T-cell (primary cell): ENCODE measurements at regions not wholly inside any gene's neighbourhood (a gene's known extent, or its start where the extent isn't known, plus 50 kb on each side); places are given as distances from the start of the nearest gene placed in this dataset.

Experiments used
- ATAC-seq, 4 experiments: fragments of 200-7000 bp in 3 of 4; fragments of 150-1000 bp in 1 of 4; cut with Tn5 transposase; replicated peaks in 1 of 4; 1 replicate in 3 of 4; 2 replicates in 1 of 4; pipeline ENCODE4 v1.10.0; 2021; ENCODE audit warnings: moderate library complexity in 3 of 4, mild to moderate bottlenecking in 2 of 4, moderate number of reproducible peaks in 1 of 4
- CTCF ChIA-PET, 2 donors: fragments of 300-600 bp; sonication (Branson Sonifier 250); formaldehyde crosslinking; loops; one replicate each; lab custom pipeline; 2022; ENCODE audit warnings: antibody characterized with exemption in 2 of 2; lab: Charles Lee
- POLR2A ChIA-PET, 2 donors: fragments of 300-600 bp; sonication (Branson Sonifier 250); formaldehyde crosslinking; loops; one replicate each; lab custom pipeline; 2022; ENCODE audit warnings: antibody characterized with exemption in 2 of 2; lab: Charles Lee
- DNase-seq, 35 experiments: peaks; one replicate each; pipeline versions ENCODE4 v3.0.0 to v3.0.0-alpha.2; 2013 to 2023
- H3K27ac ChIP-seq: one replicate; pipeline ENCODE4 v1.5.1; 2013; ENCODE audit warnings: low read length
- H3K27me3 ChIP-seq, 2 experiments: replicated peaks in 1 of 2; 1 replicate in 1 of 2; 2 replicates in 1 of 2; pipeline versions ENCODE4 v1.6.1 to v1.7.0; 2013; ENCODE audit warnings: low read length in 1 of 2, mixed read lengths in 1 of 2; ENCODE audit not compliant: control insufficient read depth in 2 of 2, insufficient read depth in 2 of 2; ENCODE audit errors: extremely low read depth in 1 of 2
- H3K36me3 ChIP-seq, 2 donors: 1 replicate in 1 of 2; 2 replicates in 1 of 2; pipeline versions ENCODE4 v1.6.1 to v1.7.0; 2013; ENCODE audit warnings: low read length in 1 of 2; ENCODE audit not compliant: control insufficient read depth in 2 of 2, insufficient read depth in 1 of 2; ENCODE audit errors: extremely low read depth in 1 of 2
- H3K4me1 ChIP-seq, 2 experiments: 1 replicate in 1 of 2; 2 replicates in 1 of 2; pipeline versions ENCODE4 v1.6.1 to v1.7.0; 2013; ENCODE audit warnings: low read length in 2 of 2, mixed read lengths in 1 of 2; ENCODE audit not compliant: insufficient read depth in 2 of 2, control insufficient read depth in 1 of 2; ENCODE audit errors: extremely low read depth in 1 of 2
- H3K4me3 ChIP-seq, 2 donors: 1 replicate in 1 of 2; 2 replicates in 1 of 2; pipeline versions ENCODE4 v1.5.1 to v1.7.0; 2013; ENCODE audit warnings: mild to moderate bottlenecking in 2 of 2, low read length in 1 of 2, moderate library complexity in 1 of 2; ENCODE audit not compliant: control insufficient read depth in 1 of 2; ENCODE audit errors: extremely low read depth in 1 of 2
- H3K9me3 ChIP-seq: 2 replicates; pipeline ENCODE4 v1.7.0; 2013
- H3K27ac Mint-ChIP-seq, 2 donors: one replicate each; pipeline ENCODE4 v1.8.0; 2020 to 2021; ENCODE audit warnings: mild to moderate bottlenecking in 2 of 2, mixed read lengths in 2 of 2
- H3K27me3 Mint-ChIP-seq, 2 donors: one replicate each; pipeline ENCODE4 v1.8.0; 2021 to 2022; ENCODE audit warnings: mixed read lengths in 2 of 2
- H3K36me3 Mint-ChIP-seq: one replicate; pipeline ENCODE4 v1.8.0; 2021; ENCODE audit warnings: mixed read lengths
- H3K4me1 Mint-ChIP-seq, 3 donors: one replicate each; pipeline ENCODE4 v1.8.0; 2020 to 2022; ENCODE audit warnings: mixed read lengths in 3 of 3, mild to moderate bottlenecking in 1 of 3
- H3K4me3 Mint-ChIP-seq, 3 donors: one replicate each; pipeline ENCODE4 v1.8.0; 2020 to 2022; ENCODE audit warnings: mild to moderate bottlenecking in 3 of 3, mixed read lengths in 3 of 3, moderate library complexity in 3 of 3
- H3K9me3 Mint-ChIP-seq, 3 donors: one replicate each; pipeline ENCODE4 v1.8.0; 2020 to 2022; ENCODE audit warnings: mixed read lengths in 3 of 3
- WGBS: methylation state at CpG from one replicate; pipeline ENCODE4 v1.1.5; 2013; ENCODE audit warnings: missing lambda C conversion rate; ENCODE audit not compliant: insufficient coverage; 5-methylcytosine and 5-hydroxymethylcytosine counted together

DNA sequence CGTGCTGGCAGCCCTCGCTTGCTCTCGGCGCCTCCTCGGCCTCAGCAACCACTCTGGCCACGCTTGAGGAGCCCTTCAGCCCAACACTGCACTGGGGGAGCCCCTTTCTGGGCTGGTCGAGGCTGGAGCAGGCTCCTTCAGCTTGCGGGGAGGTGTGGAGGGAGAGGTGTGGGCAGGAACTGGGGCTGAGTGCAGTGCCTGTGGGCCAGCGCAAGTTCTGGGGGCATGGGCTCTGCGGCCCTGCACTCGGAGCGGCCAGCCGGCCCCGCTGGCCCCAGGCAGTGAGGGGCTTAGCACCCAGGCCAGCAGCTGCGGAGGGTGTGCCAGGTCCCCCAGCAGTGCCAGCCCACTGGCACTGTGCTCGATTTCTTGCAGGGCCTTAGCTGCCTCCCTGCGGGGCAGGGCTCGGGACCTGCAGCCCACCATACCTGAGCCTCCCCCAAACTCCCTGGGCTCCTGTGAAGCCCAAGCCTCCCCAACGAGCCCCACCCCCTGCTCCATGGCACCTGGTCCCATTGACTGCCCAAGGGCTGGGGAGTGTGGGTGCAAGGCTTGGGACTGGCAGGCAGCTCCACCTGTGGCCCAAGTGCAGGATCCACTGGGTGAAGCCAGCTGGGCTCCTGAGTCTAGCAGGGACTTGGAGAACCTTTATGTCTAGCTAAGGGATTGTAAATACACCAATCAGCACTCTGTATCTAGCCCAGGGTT, 556.8 kb downstream of the GABRG1 start:
- ChIA-PET CTCF (no interaction called here), POLR2A (interaction anchor here in 1 of 2 donors (0.7 kb wide), 1 partner anchor 1664 kb away, joined by 3 read pairs; no protein-coding TSS in a partner anchor)
- Mint-ChIP-seq H3K9me3 (peaks cover 0 to 12% (median 0%) of the 10 kb centered on the region in 3 donors), H3K4me1 (no peaks in the 10 kb centered on the region), H3K27me3 (no peaks in the 10 kb centered on the region), H3K4me3 (no peak overlapping the region), H3K36me3 (no peaks in the 10 kb centered on the region), H3K27ac (no peak overlapping the region)
- DNase-seq, result no peak
- WGBS, result 85% methylated on average over 13 of the region's 19 CpGs
- Histone ChIP-seq H3K27me3 (no peaks in the 10 kb centered on the region), H3K4me3 (no peak overlapping the region), H3K4me1 (no peaks in the 10 kb centered on the region), H3K9me3 (no peaks in the 10 kb centered on the region), H3K27ac (no peak overlapping the region), H3K36me3 (no peaks in the 10 kb centered on the region)
- ATAC-seq, result no peak

DNA sequence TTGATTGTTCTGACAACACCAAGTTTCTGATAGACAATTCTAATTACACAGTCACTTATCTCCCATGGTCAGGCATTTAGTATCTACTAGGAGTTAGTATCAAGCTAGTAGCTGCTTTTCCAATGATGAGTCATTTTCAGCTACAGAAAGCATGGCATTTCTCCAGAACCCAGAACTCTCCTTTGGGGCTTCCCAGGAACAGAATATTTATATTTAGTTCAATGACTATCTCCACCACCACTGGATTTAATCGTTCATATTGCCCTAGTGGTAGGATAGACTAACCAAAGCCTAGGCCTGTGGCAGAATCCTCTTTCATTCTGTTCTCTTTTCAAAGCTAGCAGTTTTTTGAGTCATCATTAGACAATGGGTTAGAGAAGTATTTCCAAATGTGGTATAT, 569.4 kb downstream of the GABRG1 start:
- Mint-ChIP-seq H3K9me3 (peaks cover 6 to 11% (median 7%) of the 10 kb centered on the region in 3 donors), H3K27me3 (no peaks in the 10 kb centered on the region), H3K27ac (no peak overlapping the region), H3K36me3 (no peaks in the 10 kb centered on the region), H3K4me1 (no peaks in the 10 kb centered on the region), H3K4me3 (no peak overlapping the region)
- WGBS, result no CpG with 5 or more reads among the region's 1 CpG
- DNase-seq (no peak), ATAC-seq (no peak)
- Histone ChIP-seq H3K27ac (no peak overlapping the region), H3K27me3 (no peaks in the 10 kb centered on the region), H3K36me3 (no peaks in the 10 kb centered on the region), H3K9me3 (no peaks in the 10 kb centered on the region), H3K4me1 (no peaks in the 10 kb centered on the region), H3K4me3 (no peak overlapping the region)
- CTCF ChIA-PET, result interaction anchor here in 1 of 2 donors (0.6 kb wide), 1 partner anchor 254 kb away, joined by 3 read pairs; no protein-coding TSS in a partner anchor
- POLR2A ChIA-PET, result no interaction called here

- Histone ChIP-seq H3K36me3 (no peaks in the 10 kb centered on the region), H3K4me1 (no peaks in the 10 kb centered on the region), H3K9me3 (no peaks in the 10 kb centered on the region), H3K27me3 (no peaks in the 10 kb centered on the region), H3K27ac (no peak overlapping the region), H3K4me3 (no peak overlapping the region)
- no peaks in the 10 kb centered on the region for H3K4me1 Mint-ChIP-seq
- H3K9me3 Mint-ChIP-seq, result peaks cover 6 to 13% (median 11%) of the 10 kb centered on the region in 3 donors
- ChIA-PET CTCF (no interaction called here), POLR2A (no interaction called here)
- WGBS, result no CpG with 5 or more reads among the region's 4 CpGs
- no peak overlapping the region for H3K27ac Mint-ChIP-seq
- no peak for ATAC-seq
- H3K4me3 Mint-ChIP-seq, result no peak overlapping the region
- DNase-seq, result no peak
- H3K27me3 Mint-ChIP-seq, result no peaks in the 10 kb centered on the region
- H3K36me3 Mint-ChIP-seq, result no peaks in the 10 kb centered on the region
These were observed 573.0 kb downstream of the GABRG1 start for GRCh38 chr4:45550766-45551366.

DNA sequence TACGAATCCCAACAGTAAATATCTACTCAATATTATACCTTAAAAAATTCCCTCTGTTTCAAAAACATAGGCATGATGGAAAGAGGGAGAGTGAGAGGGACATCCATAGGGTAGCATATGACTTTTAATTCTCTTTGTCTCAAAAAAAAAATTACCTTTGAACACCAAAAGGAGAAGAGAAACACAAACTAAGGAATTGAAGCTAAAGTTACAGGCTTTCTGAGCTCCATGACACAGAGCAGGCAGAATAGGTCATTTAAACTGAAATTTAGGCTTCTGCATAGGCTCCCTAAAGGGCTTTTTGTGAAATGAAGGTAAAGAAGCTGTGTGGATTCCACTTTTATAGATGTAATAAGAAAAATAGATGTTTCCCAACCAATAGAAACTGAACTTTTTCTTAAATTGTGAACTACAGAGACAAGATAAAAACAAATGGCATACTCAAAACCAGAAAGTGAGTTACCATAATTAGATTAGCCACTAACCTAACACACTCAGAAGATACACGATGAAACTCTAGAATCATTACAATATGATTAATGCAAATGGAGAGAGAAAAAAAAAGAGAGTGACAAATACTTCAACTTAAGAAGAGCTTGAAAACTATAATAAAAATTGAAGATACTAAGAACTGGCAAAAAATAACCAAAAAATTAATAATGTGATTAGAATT, 584.6 kb downstream of the GABRG1 start:
- no peak for ATAC-seq
- no peak overlapping the region for H3K4me3 Mint-ChIP-seq

GRCh38 chr4:45530498-45530897, 593.4 kb downstream of the GABRG1 start:
- H3K27ac ChIP-seq, result no peak overlapping the region
- no peaks in the 10 kb centered on the region for H3K4me1 Mint-ChIP-seq
- H3K9me3 ChIP-seq, result no peaks in the 10 kb centered on the region
- ChIA-PET CTCF (no interaction called here), POLR2A (no interaction called here)
- peaks cover 6 to 16% (median 13%) of the 10 kb centered on the region in 3 donors for H3K9me3 Mint-ChIP-seq
- H3K27me3 Mint-ChIP-seq, result no peaks in the 10 kb centered on the region
- no peak overlapping the region for H3K27ac Mint-ChIP-seq
- H3K4me3 Mint-ChIP-seq, result no peak overlapping the region
- no peaks in the 10 kb centered on the region for H3K36me3 Mint-ChIP-seq
- 88% methylated on average over 10 of the region's 14 CpGs for WGBS
- ATAC-seq (no peak), DNase-seq (no peak)
- no peak overlapping the region for H3K4me3 ChIP-seq
- no peaks in the 10 kb centered on the region for H3K4me1 ChIP-seq
- no peaks in the 10 kb centered on the region for H3K27me3 ChIP-seq
- H3K36me3 ChIP-seq, result no peaks in the 10 kb centered on the region

More for the DNA sequence above, 584.6 kb downstream of the GABRG1 start:
- no peaks in the 10 kb centered on the region for H3K4me1 ChIP-seq
- Mint-ChIP-seq H3K27me3 (no peaks in the 10 kb centered on the region), H3K36me3 (no peaks in the 10 kb centered on the region), H3K9me3 (peaks cover 12 to 19% (median 14%) of the 10 kb centered on the region in 3 donors), H3K4me1 (no peaks in the 10 kb centered on the region), H3K27ac (no peak overlapping the region)
- ChIA-PET POLR2A (no interaction called here), CTCF (no interaction called here)
- H3K36me3 ChIP-seq, result no peaks in the 10 kb centered on the region
- WGBS, result no CpG with 5 or more reads among the region's 2 CpGs
- no peak for DNase-seq
- no peak overlapping the region for H3K27ac ChIP-seq
- H3K4me3 ChIP-seq, result no peak overlapping the region
- H3K27me3 ChIP-seq, result no peaks in the 10 kb centered on the region
- H3K9me3 ChIP-seq, result no peaks in the 10 kb centered on the region

GRCh38 chr4:45527160-45527559, 596.7 kb downstream of the GABRG1 start:
- ATAC-seq (no peak), DNase-seq (no peak)
- Mint-ChIP-seq H3K4me1 (no peaks in the 10 kb centered on the region), H3K4me3 (no peak overlapping the region), H3K27ac (no peak overlapping the region), H3K36me3 (no peaks in the 10 kb centered on the region), H3K9me3 (peaks cover 6 to 16% (median 12%) of the 10 kb centered on the region in 3 donors), H3K27me3 (no peaks in the 10 kb centered on the region)
- WGBS, result no CpG with 5 or more reads among the region's 3 CpGs
- no peaks in the 10 kb centered on the region for H3K27me3 ChIP-seq
- H3K9me3 ChIP-seq, result no peaks in the 10 kb centered on the region
- no peaks in the 10 kb centered on the region for H3K36me3 ChIP-seq
- ChIA-PET CTCF (no interaction called here), POLR2A (no interaction called here)
- no peak overlapping the region for H3K4me3 ChIP-seq
- no peaks in the 10 kb centered on the region for H3K4me1 ChIP-seq
- no peak overlapping the region for H3K27ac ChIP-seq
